CD4-positive, alpha-beta T cell treated with Interleukin-21 for 1 hour (primary cell): ENCODE measurements at regions not wholly inside any gene's neighbourhood (a gene's known extent, or its start where the extent isn't known, plus 50 kb on each side); places are given as distances from the start of the nearest gene placed in this dataset.

Experiments used
- DNase-seq: peaks from one replicate; pipeline ENCODE4 v3.0.0-alpha.2; 2020

DNA sequence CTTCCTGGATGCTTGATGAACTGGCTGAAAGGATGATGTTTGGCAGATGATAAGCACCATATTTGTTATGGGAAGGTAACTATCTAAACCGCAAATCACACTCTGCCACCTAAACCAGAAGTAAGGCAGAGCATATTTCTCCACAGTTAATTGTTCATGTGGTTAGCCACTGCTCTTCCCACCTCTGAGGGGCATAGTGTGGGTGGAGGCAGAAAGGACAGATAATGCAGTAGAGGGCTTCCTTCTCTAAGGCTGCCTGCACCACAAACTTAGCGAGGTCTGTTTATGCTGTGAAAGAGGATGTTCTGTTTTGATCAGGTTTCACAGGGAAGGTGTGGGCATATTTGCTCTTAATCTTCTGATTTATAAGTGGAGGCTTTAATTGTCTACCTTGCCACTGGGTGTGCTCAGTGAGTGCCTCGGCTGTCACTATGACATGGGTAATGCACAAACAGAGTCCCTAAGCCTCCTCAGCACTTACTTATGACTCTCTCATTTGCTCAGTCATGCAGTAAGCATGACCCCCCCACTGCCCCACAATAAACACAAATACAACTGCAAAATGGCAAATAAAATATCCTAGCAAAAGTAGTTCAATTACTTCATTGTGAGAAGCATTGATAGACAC is 401.0 kb downstream of the TMA16 start:
- DNase-seq = peak; percentile 50

DNA sequence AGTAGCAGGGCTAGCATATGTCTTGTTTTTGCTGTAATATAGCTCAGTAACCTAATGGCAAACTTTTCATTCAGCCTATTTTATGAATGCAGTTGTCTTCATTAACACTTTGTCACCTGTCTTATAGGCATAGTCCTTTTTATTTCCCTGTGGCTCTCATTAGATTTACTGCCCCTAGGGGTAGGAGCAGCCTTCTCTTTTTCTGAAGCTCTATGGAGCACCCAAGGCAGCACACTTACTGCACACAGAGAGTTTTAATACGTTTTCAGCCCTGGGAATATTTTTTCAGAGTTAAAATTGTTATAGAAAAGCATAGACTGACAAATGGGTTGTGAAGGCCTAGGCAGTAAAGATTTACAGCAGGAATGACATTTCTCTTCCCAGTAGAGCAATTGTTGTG is 406.8 kb downstream of the TMA16 start:
- DNase-seq = no peak

DNA sequence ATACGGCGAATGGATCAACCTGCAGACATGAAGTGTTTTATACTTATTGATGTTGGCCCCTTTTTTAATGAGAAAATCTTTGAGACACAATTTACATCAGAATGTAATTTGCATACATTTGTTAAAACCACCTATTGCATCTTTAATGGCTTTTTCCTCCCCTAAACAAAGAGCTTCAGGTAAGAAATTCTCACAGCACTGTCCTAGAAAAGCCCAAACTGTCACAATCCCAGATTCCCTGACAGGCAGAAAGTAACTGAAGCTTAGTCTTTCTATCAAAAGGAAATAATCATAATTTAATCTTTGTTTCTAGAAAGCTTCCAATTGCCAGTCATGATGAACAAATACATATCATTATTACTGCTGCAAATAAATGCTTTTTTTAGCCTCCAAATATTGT is 407.9 kb downstream of the TMA16 start:
- no peak for DNase-seq

DNA sequence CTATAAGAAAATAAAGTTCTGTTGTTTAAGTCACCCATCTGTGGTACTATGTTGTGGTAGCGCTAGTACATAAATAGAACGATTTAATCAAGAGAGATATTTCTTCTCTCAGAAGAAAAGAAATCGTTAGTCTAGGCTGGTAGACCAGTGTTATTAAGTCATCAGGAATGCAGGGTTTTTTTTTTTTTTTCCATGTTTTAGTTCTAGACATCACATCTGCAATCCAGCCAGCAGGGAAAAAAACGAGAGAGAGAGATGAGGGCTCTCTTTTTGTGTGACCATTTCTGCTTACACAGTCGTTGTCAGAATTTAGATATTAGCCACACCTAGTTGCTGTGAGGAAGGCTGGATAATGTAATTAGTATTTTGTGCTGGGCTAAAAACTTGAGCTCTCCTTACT is 417.4 kb downstream of the TMA16 start:
- DNase-seq = no peak

DNA sequence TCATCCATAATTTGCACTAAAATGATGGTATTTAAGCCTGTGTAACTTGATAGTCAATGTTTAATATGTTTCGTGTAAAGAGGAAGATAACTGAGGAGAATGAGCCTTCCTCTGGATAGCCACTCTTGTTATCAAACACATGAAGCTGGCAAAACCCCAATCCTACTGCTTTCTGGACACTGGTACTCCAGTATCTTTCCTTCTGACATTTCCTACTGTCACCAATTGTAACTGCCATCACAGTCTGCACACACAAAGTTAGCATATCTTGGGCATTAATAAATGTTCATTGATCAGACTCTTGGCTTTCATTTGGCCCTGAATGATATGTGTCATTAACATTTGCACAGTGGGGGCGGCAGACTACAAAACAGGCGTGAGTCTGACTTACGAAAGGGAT is 419.1 kb downstream of the TMA16 start:
- no peak for DNase-seq

DNA sequence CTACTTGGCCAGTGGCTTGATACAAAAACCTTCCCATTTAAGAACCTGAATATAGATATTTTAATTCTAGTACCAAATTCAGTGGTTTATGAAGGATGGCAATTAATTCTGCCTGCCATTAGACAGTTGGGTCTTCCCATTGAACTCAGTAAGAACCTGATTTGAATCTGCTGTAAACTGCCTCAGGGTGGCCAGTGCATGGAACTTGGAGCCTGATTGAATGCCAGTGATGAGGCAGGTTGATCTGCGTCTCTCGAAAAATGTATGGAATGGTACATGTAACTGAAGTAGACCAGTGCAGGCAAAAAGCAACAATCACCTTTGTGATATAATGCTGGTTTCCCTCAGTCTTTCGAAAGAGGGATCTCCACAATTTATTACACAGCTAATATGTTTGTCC is 421.4 kb downstream of the TMA16 start:
- no peak for DNase-seq

DNA sequence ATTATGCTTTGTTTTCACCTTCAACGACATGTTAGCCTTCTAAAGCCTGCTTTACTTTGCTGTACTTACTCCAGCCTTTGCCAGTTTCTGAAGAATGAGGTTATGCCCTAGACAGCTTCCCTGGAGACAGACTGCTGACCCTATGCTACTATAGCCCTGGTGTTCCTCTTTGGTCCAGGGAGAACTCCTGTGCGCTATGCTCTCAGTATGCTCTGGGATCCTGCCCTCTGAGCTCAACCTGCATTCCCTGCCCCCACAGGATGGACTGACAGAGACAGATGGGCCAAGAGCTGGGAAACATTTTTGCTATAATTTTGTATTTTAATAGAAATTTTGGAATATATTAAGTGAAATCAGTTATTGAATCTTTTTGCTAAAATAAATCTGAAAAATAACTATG is 425.9 kb downstream of the TMA16 start:
- DNase-seq = no peak

DNA sequence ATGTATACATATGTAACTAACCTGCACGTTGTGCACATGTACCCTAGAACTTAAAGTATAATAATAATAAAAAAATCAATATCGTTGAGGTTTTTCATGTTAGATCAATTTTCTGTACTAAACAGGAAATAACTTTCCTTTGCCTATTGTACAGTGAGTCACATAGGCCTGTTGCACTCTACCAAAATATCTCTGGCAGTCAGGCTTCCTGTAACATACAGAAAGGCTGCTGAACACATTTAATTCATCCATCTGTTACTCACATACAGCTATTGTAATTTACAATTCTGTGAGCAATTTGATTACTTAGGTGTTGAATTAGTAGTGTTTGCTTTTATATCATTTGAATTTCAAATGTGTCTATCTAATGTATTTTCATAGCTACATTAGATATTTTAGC is 427.8 kb downstream of the TMA16 start:
- DNase-seq = no peak

DNA sequence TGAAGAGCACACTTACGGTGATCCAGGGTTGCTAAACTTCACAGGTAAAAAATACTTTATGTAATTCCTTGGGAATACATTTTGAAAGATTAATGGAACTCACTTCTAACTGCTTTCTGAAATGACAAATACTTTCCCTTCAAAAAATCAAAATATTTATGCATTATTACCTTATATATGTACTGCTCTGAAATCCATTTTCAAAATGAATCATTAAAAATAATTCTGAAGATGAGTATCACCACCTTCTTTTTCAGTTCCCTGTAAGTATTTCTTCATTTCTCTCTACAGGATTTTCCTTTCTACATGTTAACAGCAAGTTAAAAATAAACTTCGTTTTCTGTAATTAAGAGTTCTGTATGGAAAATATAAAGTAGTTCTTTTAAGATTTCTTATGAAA is 428.6 kb downstream of the TMA16 start:
- no peak for DNase-seq

DNA sequence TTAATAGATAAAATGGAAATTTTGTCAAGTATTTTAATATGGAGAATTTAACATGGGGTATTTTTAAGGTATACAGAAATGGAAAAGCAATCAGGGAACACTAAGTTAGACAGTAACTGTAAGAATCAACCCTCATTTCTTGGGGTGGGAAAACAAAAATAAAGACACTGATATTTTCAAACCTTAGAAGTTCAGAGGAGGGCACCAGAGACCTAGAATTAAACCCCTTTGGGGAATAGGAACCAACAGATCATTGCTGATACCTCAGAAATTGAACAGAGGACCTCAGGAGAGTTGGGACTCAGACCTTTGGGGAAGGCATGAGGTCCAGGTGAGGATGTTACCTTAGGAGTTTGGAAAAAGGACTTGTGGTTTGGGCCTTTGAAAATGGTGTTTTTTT is 435.6 kb downstream of the TMA16 start:
- DNase-seq = no peak

DNA sequence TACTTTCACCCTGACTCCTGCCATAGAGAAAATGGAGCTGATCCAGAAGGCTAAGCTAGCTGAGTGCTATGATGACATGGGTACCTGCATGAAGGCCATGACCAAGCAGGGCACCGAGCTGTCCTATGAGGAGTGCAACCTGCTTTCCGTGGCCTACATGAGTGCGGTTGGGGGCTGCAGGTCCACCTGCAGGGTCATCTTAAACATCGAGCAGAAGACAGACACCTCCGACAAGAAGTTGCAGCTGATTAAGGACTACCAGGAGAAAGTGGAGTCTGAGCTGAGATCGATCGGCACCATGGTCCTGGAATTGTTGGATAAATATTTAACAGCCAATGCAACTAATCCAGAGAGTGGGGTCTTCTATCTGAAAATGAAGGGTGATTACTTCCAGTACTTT is 438.0 kb downstream of the TMA16 start:
- no peak for DNase-seq

DNA sequence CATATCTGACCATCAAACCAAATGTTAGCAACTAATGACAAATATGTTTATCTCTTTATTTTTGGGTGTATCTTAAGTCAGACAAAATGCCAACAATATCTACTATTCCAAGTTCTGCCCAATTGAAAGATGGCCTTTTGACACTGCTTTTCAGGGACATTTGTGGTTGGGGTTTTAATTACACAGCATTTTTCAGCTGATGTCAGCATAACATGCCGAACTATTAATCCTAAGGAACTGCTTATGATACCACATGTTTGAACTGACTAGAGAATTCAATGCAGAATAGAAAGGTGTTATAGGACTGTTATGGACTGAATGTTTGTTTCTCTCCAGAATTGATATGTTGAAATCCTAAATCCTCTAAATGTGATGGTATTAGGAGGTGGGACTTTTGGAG is 445.1 kb downstream of the TMA16 start:
- DNase-seq = no peak

DNA sequence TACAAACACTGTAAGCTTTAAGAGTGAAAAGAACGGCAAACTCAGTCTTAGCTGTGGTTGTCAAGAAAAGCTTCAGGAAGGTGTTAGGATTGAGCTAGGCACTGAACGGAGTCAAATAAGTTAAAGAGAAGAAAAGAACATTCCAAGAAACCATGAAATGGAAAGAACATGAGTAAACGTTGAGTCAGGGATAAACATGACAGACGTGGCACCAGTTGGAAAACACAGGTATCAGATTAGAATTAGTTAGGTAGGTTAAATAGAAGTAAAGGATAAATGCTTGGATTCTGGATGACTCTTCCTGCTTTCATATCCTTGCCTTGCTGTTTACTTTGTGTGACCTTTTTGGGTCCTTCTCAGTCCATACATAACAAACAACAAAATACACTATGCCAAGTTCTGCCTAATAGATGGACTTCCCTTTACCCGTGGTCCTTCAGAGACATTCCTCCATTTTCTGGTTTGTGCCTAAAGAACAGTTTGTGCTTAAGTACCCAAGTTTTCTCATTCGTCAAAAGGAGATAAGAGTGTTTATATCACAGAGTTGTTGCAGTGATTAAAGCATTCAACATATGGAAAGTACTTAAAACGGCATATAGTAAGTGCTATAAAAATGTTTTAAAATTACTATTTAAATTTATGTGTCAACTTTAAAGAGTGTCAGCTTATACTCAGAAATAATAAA is 446.9 kb downstream of the TMA16 start:
- no peak for DNase-seq

DNA sequence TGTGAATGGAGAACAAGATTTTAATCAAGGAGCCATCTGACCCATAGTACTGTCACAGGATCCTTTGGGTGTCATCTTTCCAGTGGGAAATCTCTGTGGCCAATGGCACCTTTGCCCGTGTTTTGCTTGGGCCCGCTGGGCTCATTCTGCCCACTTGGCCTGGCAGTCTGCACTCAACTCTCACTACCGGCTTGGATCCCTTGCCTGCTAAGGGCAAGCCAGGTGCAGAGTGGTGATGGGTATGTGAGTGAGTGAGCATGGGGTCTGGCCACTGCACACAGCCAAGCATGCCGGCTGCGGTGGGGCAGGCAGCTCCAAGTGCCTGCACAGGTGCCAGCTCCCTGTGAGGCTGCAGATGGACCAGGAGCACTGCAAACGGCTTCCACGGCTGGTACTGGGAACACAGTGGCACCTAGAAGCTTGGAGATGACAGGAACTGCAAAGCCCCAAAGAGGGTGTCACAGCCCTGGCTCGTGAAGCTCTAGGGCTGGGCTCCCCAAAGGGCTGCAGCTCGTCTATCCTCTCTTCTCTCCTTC is 454.5 kb downstream of the TMA16 start:
- no peak for DNase-seq

DNA sequence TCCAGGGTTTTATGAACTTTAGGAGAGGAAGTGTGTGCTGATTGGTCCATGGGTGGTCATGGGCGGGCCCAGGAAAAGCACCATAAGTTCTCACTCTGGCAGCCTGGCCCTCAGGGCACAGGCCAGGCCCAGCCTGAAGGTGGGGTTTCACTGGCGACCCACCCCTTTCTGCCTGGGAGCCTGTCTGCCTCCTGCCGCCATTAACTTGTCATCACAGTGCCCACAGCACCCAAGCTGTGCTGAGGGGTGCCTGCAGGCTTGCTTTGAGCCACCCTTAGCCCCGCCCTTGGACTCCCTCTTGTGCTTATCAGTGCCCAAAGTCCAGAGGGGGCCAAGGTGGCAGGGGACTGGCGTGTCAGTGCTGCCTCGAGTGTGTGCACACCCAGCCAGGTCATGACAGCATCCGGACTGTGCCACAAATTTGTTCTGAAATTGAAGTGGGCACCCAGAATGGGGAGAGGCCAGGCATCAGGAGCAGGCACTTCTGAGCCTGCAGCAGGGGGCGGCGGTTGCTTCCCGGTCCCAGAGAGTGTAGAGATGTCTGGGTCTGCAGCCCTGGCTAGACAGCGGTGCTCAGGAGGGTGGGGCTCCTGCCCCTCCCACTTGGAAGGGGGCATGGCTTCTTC is 455.6 kb downstream of the TMA16 start:
- DNase-seq = no peak

DNA sequence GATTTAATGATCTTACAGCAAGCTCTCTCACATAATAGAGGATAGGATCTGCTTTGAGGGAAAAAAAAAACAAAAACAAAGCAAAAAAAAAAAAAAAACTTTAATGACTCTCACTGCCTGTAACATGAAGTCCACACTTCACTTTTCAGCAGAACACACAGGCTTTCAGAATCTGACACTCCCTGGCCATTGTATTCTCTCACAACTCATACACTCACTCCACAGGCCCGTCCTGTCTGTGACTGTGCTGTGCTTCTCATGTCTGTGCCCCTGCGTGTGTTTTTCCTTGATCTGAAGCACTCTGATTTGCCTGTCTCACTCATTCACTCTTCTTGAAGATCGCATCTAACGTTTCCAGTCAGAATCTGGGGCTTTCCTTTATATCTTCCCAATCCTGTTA is 460.8 kb downstream of the TMA16 start:
- no peak for DNase-seq

DNA sequence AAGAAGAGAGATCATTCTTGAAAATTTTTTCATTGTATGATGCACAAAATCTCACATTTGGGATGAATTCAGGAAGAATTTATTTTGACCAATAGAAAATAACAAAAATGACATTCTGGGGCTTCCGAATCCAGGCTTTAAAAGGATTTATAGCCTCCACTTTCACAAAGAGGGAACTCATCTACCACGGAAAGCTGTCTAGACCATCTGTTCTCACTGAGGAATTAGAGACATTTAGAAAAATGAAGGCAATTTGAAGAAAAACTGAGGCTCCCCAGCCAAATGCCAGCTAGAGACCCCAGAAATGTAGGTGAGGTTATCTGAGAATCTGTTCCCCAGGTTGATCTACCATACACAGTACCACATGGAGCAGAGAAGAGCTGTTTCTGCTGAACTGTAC is 464.3 kb downstream of the TMA16 start:
- DNase-seq = no peak

DNA sequence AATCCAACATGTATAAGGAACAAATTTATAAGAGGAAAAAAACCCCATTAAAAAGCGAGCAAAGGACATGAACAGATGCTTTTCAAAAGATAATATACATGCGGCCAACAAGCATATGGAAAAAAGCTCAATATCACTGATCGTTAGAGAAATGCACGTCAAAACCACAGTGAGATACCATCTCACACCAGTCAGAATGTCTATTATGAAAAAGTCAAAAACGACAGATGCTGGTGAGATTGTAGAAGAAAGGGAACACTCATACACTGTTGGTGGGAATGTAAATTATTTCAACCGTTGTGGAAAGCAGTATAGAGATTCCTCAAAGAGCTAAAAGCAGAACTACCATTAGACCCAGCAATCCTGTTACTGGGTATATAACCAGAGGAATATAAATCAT is 465.4 kb downstream of the TMA16 start:
- DNase-seq = no peak

DNA sequence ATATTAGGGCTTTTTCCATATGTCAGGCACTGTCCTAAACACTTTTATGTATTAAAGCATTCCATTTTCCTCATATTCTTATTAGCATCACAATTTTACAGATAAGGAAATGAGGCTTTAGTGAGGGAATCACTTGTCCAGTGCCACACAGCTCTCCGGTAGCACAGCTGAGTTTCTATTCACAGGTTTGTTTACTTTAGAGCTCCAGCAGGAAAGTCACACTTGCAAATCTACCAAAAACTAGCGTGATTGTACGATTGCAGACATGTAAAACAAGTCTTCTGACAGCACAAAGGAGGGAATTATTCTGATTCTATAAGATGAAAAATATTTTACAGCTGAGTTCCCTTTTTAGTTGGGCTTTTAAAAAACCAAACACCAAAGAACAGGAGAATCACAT is 472.1 kb downstream of the TMA16 start:
- no peak for DNase-seq

DNA sequence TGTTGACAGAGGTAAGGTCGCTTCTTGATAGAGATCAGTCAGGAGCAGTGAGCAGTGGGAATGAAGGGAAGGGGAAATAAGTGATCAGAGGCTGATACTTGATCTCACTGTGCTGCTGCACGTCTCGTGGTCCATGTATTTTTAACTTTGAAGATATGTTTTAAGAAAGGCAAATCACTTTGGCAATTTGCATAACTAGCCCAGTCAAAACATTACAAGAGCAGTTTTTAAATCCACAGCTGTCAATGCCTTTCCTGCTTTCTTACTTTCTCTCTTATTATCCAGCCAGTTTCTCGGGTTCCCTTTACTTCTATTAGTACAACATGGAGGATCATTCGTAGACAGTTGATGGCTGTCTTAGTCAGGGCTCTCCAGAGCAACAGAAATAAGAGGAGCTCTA is 472.8 kb downstream of the TMA16 start:
- no peak for DNase-seq

DNA sequence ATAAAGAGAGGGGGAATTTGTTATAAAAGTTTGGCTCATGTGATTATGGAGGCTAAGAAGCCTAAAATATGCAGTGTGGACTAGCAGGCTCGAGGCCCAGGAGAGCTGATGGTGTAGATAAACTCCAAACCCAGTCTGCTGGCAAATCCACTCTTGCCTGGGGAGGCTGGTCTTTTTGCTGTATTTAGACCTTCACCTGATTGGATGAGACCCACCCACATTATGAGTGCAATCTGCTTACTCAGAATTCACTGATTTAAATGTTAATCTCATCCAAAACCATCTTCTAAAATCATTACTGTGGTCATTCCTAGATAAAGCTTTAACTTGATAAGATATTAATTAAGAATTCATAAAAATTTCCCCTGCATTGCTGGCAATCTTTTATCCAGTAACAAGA is 473.2 kb downstream of the TMA16 start:
- DNase-seq = no peak

DNA sequence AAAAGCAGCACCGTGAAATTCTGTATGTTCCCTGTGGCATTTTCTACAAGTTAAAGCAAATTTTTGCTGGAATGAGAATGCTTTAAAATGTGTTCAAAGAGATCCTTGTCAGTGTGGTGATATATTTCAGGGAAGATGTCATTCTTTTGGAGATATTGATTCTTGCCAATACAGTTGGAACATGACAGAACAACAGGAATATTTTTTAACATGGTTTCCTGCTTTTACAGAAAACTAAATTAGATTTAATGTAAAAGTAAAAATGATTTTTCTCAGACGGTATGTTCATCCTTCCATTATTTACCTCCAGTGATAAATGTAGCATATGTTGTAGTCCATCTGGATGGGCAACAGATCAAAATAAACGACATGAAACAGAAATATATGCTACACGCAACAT is 474.8 kb downstream of the TMA16 start:
- DNase-seq = no peak

DNA sequence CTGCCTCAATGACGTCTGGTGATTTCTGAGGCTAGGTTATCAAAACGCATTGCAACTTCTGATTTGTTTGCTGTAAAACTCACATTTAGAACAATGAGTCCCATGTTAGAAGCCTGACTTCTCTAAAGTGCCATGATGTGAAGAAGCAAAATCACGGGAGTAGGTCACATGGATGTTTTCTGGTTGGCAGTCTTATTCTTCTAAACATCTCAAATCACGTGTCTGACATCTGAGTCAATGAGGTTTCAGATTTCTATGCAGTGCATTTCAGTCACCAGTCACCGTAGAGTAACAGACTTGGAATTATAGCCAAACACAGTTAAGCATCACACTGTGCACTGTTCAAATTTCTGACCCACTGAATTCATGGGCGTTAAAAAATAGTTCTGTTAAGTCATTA is 482.1 kb downstream of the TMA16 start:
- no peak for DNase-seq

DNA sequence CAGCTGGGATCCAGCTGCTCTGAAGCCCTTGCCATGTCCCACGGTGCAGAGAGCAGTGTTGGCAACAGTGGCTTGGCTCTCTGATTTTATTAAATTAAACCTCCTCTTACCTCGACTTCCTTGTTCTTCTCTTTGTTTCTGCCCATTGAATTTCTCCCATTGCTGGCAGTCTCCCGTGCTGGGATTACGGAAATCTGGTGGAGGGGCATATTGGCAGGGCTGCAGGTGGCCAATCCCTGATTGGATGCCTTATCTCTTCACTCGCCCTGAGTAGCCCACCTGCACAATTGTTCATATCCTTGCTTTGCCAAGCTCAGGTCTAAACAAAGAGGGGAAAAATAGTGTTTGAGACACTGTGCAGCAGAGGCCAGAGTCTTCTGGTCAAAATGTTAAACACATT is 493.9 kb downstream of the TMA16 start:
- no peak for DNase-seq

DNA sequence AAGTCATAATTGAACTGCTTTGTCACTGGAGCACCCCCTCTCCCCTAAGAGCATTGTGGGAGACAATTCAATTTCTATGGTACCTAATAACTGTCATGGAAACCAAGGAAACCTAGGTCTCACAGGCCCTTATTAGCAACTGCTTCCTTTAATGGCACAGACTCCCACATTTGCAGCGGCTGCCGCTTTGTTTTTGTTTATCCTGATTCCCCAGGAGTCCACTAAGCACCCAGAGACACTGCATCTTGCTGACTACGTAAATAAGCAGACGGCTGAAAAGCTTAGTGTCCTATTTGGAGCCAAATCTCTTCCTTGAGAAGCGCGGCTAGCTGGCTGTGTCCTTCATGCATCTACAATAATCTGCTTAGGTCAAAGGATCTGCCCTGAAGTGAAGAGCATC is 494.4 kb downstream of the TMA16 start:
- DNase-seq = no peak
